GM12872 (cell line): ENCODE measurements at regions not wholly inside any gene's neighbourhood (a gene's known extent, or its start where the extent isn't known, plus 50 kb on each side); places are given as distances from the start of the nearest gene placed in this dataset.

Experiments
- TF ChIP-seq, protein P1 (sequence below): IDR thresholded peaks from 3 replicates; pipeline ENCODE4 v1.5.1; 2011; ENCODE audit warnings: low read depth, mild to moderate bottlenecking, low read length, moderate library complexity; ENCODE audit not compliant: insufficient read depth

DNA sequence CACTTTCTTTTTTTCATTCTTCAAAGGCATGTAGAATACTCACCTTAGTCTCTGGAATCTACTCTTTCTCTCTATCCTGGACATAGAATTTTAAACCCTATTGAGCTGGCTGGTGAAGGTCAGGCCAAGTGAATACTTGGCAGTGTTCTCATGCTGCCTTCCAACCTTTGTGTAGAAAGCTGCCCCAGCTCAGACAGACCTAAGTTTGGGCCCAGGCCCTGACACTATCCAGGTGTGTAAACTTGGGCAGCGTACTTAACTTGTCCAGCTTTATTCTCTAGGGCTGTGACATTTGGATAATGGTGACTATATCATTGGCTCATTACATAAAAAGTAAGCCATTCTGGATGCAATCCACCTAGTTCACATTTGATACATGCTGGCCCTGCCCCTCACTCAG is 298.3 kb downstream of the IRX1 start:
- TF ChIP-seq, protein P1, sequence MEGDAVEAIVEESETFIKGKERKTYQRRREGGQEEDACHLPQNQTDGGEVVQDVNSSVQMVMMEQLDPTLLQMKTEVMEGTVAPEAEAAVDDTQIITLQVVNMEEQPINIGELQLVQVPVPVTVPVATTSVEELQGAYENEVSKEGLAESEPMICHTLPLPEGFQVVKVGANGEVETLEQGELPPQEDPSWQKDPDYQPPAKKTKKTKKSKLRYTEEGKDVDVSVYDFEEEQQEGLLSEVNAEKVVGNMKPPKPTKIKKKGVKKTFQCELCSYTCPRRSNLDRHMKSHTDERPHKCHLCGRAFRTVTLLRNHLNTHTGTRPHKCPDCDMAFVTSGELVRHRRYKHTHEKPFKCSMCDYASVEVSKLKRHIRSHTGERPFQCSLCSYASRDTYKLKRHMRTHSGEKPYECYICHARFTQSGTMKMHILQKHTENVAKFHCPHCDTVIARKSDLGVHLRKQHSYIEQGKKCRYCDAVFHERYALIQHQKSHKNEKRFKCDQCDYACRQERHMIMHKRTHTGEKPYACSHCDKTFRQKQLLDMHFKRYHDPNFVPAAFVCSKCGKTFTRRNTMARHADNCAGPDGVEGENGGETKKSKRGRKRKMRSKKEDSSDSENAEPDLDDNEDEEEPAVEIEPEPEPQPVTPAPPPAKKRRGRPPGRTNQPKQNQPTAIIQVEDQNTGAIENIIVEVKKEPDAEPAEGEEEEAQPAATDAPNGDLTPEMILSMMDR = no peak

DNA sequence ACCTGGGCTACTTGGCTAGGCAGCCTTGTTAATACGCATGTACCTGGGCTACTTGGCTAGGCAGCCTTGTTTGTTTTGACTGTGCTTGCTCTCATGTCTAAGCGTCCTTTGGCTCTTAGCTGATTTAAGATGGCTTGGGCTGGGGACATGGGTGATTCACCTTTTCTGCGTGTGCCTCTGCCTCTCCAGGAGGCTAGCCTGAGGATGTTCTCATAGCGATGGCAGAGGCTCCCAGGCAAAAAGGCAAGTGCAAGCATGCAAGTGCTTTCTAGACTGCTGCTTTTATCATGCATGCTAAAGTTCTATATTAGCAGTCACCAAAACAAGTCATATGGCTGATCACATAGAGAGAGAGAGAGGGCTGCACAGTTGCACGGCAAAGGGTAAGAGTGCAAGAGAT is 300.5 kb downstream of the IRX1 start:
- TF ChIP-seq, protein P1 = no peak

DNA sequence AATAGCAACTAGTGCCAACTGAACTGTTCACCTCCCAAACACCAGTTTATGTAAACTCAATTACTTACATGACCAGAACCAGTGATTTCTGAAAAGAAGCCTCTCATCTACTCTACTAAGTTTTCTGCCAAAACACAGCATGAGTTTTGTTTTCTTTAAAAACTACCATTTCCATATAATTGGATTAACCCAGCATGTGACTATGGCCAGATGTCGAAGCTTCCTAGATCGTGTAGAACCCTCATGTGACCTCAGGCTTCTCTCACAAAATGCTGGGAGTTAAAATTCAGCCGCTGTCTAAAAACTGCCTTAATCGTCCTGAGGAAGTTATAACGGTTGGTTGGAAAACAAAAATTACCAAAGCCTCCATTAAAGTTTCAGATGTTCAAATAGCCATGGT is 303.5 kb downstream of the IRX1 start:
- TF ChIP-seq, protein P1 = no peak

DNA sequence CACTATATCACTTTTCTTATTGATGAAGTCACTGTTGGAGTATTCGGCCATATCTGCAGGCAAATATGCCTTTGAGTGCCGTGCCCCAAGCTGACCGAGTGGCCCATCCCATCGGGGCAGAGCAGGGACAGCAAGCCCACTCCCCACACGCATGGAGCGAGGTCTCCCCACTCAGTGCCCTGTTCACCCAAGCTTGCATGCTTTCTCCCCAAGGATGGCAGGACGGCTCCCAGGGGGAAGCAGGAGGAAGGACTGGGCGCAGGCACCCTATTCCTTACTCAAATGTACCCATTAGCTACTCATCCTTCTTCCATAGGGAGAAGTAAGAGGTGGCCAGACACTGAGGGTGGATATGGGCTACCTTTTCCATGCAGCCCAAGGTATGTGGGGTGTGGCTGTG is 309.0 kb downstream of the IRX1 start:
- TF ChIP-seq, protein P1 = no peak

DNA sequence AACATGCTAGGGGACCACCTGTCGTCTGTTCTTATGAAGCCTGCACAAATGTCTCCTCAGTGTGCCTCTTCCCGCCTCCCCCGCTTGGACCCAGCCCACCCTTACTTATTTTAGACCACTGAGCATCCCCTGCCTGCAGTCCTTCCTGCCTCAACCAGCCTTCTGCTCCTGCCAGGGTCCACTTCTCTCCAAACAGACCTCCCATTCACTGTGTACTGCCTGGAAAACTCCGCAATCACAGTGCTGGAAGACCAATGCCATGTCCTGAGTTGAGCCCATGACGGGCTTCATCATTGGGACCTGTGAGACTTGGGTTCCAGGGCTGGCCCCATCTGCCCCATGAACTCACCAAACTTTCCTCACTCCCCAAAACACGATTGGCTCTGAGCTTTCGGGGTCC is 309.4 kb downstream of the IRX1 start:
- TF ChIP-seq, protein P1 = no peak

DNA sequence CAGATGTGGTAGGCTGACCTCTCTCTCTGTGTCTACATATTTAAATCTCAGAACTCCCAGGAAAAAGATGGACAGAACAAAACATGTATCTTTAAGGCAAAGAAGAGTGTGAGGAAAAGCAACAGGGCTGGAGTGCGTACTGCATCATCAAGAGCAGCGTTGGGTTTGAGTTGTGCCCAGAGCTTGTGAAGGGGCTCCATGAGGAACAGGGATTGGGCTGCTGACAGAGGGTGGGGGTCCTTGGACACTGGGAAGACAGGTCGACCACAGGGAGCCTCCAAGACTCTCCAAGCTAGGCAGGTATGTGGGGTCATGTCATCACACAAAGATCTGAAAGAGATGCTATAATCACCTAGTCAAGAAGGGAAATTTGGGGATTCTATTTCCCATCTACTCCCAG is 309.9 kb downstream of the IRX1 start:
- TF ChIP-seq, protein P1 = no peak

DNA sequence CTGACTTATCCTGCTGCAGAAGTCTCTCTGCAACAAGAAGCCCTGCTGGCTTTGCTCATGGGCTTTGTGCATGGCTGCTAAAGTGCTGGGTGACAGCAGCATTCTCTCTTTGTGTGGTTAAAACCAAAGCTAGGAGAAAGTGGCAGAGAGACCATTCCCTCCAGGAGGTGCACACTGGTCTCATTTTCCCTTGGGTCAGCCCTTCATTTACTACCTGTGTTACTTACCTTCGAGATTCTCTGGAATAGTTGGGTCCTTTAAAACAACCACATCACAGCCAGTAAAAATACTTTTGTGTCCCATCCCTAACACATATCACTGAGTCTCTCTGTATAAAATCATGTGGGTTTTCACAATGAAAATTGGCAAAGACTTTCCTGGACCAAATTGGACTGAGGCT is 315.5 kb downstream of the IRX1 start:
- TF ChIP-seq, protein P1 = no peak

DNA sequence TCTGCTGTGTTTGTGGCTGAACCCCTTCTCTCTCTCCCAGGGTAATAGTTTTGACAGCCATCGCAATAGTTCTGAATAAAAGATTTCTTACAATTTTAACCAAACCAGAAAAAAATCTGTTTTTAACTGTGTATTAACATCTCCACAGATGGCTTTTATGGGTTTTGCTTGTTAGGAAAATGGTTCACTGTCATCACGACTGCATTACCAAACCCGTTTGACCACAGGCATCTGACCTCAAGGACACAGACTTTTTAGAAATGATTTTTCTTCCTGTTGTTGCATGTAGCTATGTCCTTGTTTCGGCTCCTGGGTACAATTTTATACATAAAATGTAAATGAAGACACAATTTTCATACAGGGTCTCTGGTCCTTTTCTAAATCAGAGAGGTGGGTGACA is 316.1 kb downstream of the IRX1 start:
- TF ChIP-seq, protein P1 = no peak
